K562 (cell line): ENCODE measurements at regions not wholly inside any gene's neighbourhood (a gene's known extent, or its start where the extent isn't known, plus 50 kb on each side); places are given as distances from the start of the nearest gene placed in this dataset.

Experiments
- HES1 ChIP-seq: fragments of 450-650 bp; IDR thresholded peaks from 2 replicates; pipeline ENCODE4 v1.6.1; 2016; ENCODE audit warnings: low read depth, mild to moderate bottlenecking, moderate library complexity
- JUND ChIP-seq, 2 experiments: IDR thresholded peaks; 2 replicates in 1 of 2; 3 replicates in 1 of 2; pipeline ENCODE4 v1.6.1; 2011; ENCODE audit warnings: borderline replicate concordance in 2 of 2, low read depth in 2 of 2, low read length in 2 of 2, improper control_type of control experiment in 1 of 2, missing biosample characterization in 1 of 2, missing genetic modification characterization in 1 of 2, missing genetic modification reagents in 1 of 2
- POLR3G ChIP-seq: IDR thresholded peaks from 2 replicates; pipeline ENCODE4 v1.6.1; 2011; ENCODE audit not compliant: insufficient read length, insufficient replicate concordance; ENCODE audit errors: extremely low read depth
- REST ChIP-seq, 2 experiments: fragments of 450-650 bp; formaldehyde crosslinking in 1 of 2; IDR thresholded peaks; 2 replicates each; pipeline versions ENCODE4 v1.4.0 to v1.6.1; 2014 to 2020; ENCODE audit warnings: mild to moderate bottlenecking in 2 of 2, borderline replicate concordance in 1 of 2, low read depth in 1 of 2
- STAT5A ChIP-seq: IDR thresholded peaks from 2 replicates; pipeline ENCODE4 v1.6.1; 2012; ENCODE audit warnings: low read length, inconsistent platforms, borderline replicate concordance

GRCh38 chr13:50161052-50161451, 145.8 kb downstream of the KCNRG start (continued):
- TF ChIP-seq JUND (IDR thresholded peaks at IDR 0.05; ENCODE audit: borderline replicate concordance, low read depth, low read length) (peak; percentile 34; the same call in 1 of the 2 replicates), JUND (tag; IDR thresholded peaks at IDR 0.05; ENCODE audit: borderline replicate concordance, low read depth, low read length) (no peak), HES1 (peak; percentile 83), STAT5A (peak; percentile 78), POLR3G (no peak), REST (IDR thresholded peaks at IDR 0.05; ENCODE audit: borderline replicate concordance) (no peak), REST (CRISPR knock-in tag; IDR thresholded peaks at IDR 0.05; ENCODE audit: low read depth) (no peak)
